GM23338 (cell line): ENCODE measurements at regions not wholly inside any gene's neighbourhood (a gene's known extent, or its start where the extent isn't known, plus 50 kb on each side); places are given as distances from the start of the nearest gene placed in this dataset.

Experiments used
- ATAC-seq: fragments of 200-7000 bp; cut with Tn5 transposase; 3 replicates; pipeline ENCODE4 v1.9.1; 2020
- DNase-seq: peaks from one replicate; pipeline ENCODE4 v3.0.0-alpha.2; 2015; ENCODE audit warnings: low spot score
- H2AFZ ChIP-seq: fragments of 200-600 bp; sonication (generic); 2 replicates; pipeline ENCODE4 v1.8.0; 2016; ENCODE audit warnings: antibody characterized with exemption, mild to moderate bottlenecking, moderate library complexity
- H3F3A ChIP-seq: fragments of 200-600 bp; sonication (generic); replicated peaks from 2 replicates; pipeline ENCODE4 v1.8.0; 2017; ENCODE audit warnings: antibody characterized with exemption, mixed run types, low read depth
- H3K27ac ChIP-seq: fragments of 200-600 bp; sonication (generic); 2 replicates; pipeline ENCODE4 v1.6.1; 2016; ENCODE audit warnings: low read depth
- H3K27me3 ChIP-seq: fragments of 200-600 bp; sonication (generic); 2 replicates; pipeline ENCODE4 v1.8.0; 2016; ENCODE audit warnings: mild to moderate bottlenecking, mixed run types, moderate library complexity; ENCODE audit not compliant: insufficient read depth
- H3K36me3 ChIP-seq: fragments of 200-600 bp; sonication (generic); 2 replicates; pipeline ENCODE4 v1.8.0; 2016; ENCODE audit warnings: mild to moderate bottlenecking; ENCODE audit not compliant: insufficient read depth
- H3K4me1 ChIP-seq: fragments of 200-600 bp; sonication (generic); 2 replicates; pipeline ENCODE4 v1.8.0; 2016; ENCODE audit warnings: mild to moderate bottlenecking, moderate library complexity; ENCODE audit not compliant: insufficient read depth
- H3K4me2 ChIP-seq: fragments of 200-600 bp; sonication (generic); 2 replicates; pipeline ENCODE4 v1.7.1; 2017; ENCODE audit warnings: mixed run types
- H3K4me3 ChIP-seq: fragments of 200-600 bp; sonication (generic); 2 replicates; pipeline ENCODE4 v1.6.1; 2016; ENCODE audit warnings: mixed run types
- H3K79me2 ChIP-seq: fragments of 200-600 bp; sonication (generic); replicated peaks from 2 replicates; pipeline ENCODE4 v1.8.0; 2017; ENCODE audit warnings: mild to moderate bottlenecking; ENCODE audit not compliant: insufficient read depth
- H3K9me2 ChIP-seq: fragments of 200-600 bp; sonication (generic); 2 replicates; pipeline ENCODE4 v1.8.0; 2017; ENCODE audit not compliant: insufficient read depth
- H4K20me1 ChIP-seq: fragments of 200-600 bp; sonication (generic); replicated peaks from 2 replicates; pipeline ENCODE4 v1.8.0; 2017; ENCODE audit warnings: mild to moderate bottlenecking; ENCODE audit not compliant: insufficient read depth
- H3K27ac Mint-ChIP-seq: 2 replicates; pipeline ENCODE4 v1.8.0; 2020; ENCODE audit warnings: inconsistent platforms, mild to moderate bottlenecking, moderate library complexity, mixed read lengths
- H3K27me3 Mint-ChIP-seq: 3 replicates; pipeline ENCODE4 v1.8.0; 2022; ENCODE audit warnings: low read depth, mild to moderate bottlenecking, moderate library complexity, mixed read lengths, inconsistent platforms; ENCODE audit not compliant: insufficient read depth, poor library complexity
- H3K36me3 Mint-ChIP-seq: 3 replicates; pipeline ENCODE4 v1.8.0; 2021; ENCODE audit warnings: low read depth, mild to moderate bottlenecking, inconsistent platforms, moderate library complexity, mixed read lengths
- H3K4me1 Mint-ChIP-seq: 3 replicates; pipeline ENCODE4 v1.8.0; 2020; ENCODE audit warnings: mild to moderate bottlenecking, inconsistent platforms, mixed read lengths
- H3K4me3 Mint-ChIP-seq: 3 replicates; pipeline ENCODE4 v1.8.0; 2021; ENCODE audit warnings: moderate library complexity, mild to moderate bottlenecking, inconsistent platforms, mixed read lengths
- H3K9me3 Mint-ChIP-seq: 3 replicates; pipeline ENCODE4 v1.8.0; 2020; ENCODE audit warnings: moderate library complexity, mild to moderate bottlenecking, inconsistent platforms, mixed read lengths
- CREB1 ChIP-seq: fragments of 250-450 bp; sonication (Bioruptor Pico); IDR thresholded peaks from 2 replicates; pipeline ENCODE4 v1.5.0; 2020; ENCODE audit warnings: low read depth, mild to moderate bottlenecking, moderate library complexity
- EZH2 ChIP-seq: fragments of 200-600 bp; sonication (generic); IDR thresholded peaks from one replicate; pipeline ENCODE4 v1.8.0; 2017; ENCODE audit warnings: antibody characterized with exemption, mild to moderate bottlenecking, low read depth; ENCODE audit not compliant: unreplicated experiment
- EZH2phosphoT487 ChIP-seq: fragments of 200-600 bp; sonication (generic); IDR thresholded peaks from one replicate; pipeline ENCODE4 v1.8.1; 2018; ENCODE audit warnings: antibody characterized with exemption; ENCODE audit not compliant: unreplicated experiment
- JUNB ChIP-seq: IDR thresholded peaks from one replicate; pipeline ENCODE4 v1.6.1; 2016; ENCODE audit warnings: antibody characterized with exemption; ENCODE audit not compliant: unreplicated experiment
- NANOG ChIP-seq: IDR thresholded peaks from 2 replicates; pipeline ENCODE4 v1.6.1; 2016; ENCODE audit warnings: antibody characterized with exemption, borderline replicate concordance
- POLR2AphosphoS5 ChIP-seq: IDR thresholded peaks from 2 replicates; pipeline ENCODE4 v1.6.1; 2016; ENCODE audit warnings: antibody characterized with exemption, low read depth
- STAT1 ChIP-seq: IDR thresholded peaks from one replicate; pipeline ENCODE4 v1.6.1; 2016; ENCODE audit warnings: antibody characterized with exemption; ENCODE audit not compliant: unreplicated experiment
- ZNF114 ChIP-seq: fragments of 250-450 bp; sonication (Bioruptor Pico); IDR thresholded peaks from 2 replicates; pipeline ENCODE4 v1.5.0; 2020; ENCODE audit warnings: mild to moderate bottlenecking, moderate library complexity
- ZNF331 ChIP-seq: fragments of 250-450 bp; sonication (Bioruptor Pico); IDR thresholded peaks from 2 replicates; pipeline ENCODE4 v1.5.0; 2020; ENCODE audit warnings: low read depth, mild to moderate bottlenecking, moderate library complexity
- TF ChIP-seq, protein P1 (sequence below): IDR thresholded peaks from one replicate; pipeline ENCODE4 v1.6.1; 2018; ENCODE audit warnings: antibody characterized with exemption; ENCODE audit not compliant: unreplicated experiment
- TF ChIP-seq, protein P2 (sequence below): fragments of 250-450 bp; sonication (Bioruptor Pico); IDR thresholded peaks from 2 replicates; pipeline ENCODE4 v1.5.0; 2020; ENCODE audit warnings: mild to moderate bottlenecking, moderate library complexity
- TF ChIP-seq, protein P3 (sequence below), 2 experiments: fragments of 200-600 bp in 1 of 2; sonication (generic) in 1 of 2; conservative IDR thresholded peaks; 2 replicates each; pipeline versions ENCODE4 v1.5.1 to v1.6.1; 2016 to 2017; ENCODE audit warnings: antibody characterized with exemption in 2 of 2, low read depth in 2 of 2, mild to moderate bottlenecking in 2 of 2, moderate library complexity in 1 of 2

DNA sequence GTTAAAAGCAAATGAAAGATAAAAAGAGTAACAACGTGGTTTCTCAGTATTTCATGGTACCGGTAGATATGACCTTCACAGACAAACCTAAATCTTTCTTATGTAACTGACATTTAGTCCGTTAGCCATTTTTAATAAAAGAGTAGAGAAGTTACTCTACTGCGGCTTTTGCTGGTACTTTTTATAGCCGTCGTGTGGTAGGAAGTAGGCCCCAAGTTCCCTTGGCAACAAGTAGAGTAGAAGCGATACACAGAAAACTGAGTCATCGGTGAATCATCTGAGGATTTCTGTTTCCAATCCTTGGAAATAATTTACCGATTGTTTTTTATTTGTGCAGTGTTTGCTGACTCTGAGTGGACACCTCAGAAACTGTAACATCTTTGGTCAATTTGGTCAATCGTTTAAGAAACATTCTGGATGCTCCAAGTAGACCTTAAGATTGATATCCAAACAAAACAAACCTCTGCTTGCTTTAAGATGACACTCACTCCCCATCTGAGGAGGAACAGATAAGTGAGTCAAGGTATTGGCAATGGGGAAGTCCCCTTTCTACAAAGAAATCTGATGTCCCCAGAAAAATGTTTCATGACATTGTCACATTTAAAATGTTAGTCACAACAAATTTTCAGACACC, 63.9 kb upstream of the AHR start:
- H3K27ac Mint-ChIP-seq = no peak overlapping the region

More for the DNA sequence above, 63.9 kb upstream of the AHR start:
- Histone ChIP-seq H3F3A (no peaks in the 10 kb centered on the region), H3K27me3 (no peaks in the 10 kb centered on the region), H3K9me2 (no peaks in the 10 kb centered on the region; the same call in none of the 2 replicates), H3K79me2 (no peaks in the 10 kb centered on the region), H3K4me3 (no peak overlapping the region), H2AFZ (no peak overlapping the region), H3K4me1 (no peaks in the 10 kb centered on the region), H3K4me2 (no peak overlapping the region), H3K36me3 (no peaks in the 10 kb centered on the region), H3K27ac (no peak overlapping the region), H4K20me1 (no peaks in the 10 kb centered on the region)
- Mint-ChIP-seq H3K36me3 (no peaks in the 10 kb centered on the region), H3K27me3 (peaks cover 7% of the 10 kb centered on the region), H3K4me1 (no peaks in the 10 kb centered on the region), H3K9me3 (no peaks in the 10 kb centered on the region), H3K4me3 (no peak overlapping the region)
- TF ChIP-seq, protein P1, sequence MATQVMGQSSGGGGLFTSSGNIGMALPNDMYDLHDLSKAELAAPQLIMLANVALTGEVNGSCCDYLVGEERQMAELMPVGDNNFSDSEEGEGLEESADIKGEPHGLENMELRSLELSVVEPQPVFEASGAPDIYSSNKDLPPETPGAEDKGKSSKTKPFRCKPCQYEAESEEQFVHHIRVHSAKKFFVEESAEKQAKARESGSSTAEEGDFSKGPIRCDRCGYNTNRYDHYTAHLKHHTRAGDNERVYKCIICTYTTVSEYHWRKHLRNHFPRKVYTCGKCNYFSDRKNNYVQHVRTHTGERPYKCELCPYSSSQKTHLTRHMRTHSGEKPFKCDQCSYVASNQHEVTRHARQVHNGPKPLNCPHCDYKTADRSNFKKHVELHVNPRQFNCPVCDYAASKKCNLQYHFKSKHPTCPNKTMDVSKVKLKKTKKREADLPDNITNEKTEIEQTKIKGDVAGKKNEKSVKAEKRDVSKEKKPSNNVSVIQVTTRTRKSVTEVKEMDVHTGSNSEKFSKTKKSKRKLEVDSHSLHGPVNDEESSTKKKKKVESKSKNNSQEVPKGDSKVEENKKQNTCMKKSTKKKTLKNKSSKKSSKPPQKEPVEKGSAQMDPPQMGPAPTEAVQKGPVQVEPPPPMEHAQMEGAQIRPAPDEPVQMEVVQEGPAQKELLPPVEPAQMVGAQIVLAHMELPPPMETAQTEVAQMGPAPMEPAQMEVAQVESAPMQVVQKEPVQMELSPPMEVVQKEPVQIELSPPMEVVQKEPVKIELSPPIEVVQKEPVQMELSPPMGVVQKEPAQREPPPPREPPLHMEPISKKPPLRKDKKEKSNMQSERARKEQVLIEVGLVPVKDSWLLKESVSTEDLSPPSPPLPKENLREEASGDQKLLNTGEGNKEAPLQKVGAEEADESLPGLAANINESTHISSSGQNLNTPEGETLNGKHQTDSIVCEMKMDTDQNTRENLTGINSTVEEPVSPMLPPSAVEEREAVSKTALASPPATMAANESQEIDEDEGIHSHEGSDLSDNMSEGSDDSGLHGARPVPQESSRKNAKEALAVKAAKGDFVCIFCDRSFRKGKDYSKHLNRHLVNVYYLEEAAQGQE = no peak
- TF ChIP-seq, protein P2, sequence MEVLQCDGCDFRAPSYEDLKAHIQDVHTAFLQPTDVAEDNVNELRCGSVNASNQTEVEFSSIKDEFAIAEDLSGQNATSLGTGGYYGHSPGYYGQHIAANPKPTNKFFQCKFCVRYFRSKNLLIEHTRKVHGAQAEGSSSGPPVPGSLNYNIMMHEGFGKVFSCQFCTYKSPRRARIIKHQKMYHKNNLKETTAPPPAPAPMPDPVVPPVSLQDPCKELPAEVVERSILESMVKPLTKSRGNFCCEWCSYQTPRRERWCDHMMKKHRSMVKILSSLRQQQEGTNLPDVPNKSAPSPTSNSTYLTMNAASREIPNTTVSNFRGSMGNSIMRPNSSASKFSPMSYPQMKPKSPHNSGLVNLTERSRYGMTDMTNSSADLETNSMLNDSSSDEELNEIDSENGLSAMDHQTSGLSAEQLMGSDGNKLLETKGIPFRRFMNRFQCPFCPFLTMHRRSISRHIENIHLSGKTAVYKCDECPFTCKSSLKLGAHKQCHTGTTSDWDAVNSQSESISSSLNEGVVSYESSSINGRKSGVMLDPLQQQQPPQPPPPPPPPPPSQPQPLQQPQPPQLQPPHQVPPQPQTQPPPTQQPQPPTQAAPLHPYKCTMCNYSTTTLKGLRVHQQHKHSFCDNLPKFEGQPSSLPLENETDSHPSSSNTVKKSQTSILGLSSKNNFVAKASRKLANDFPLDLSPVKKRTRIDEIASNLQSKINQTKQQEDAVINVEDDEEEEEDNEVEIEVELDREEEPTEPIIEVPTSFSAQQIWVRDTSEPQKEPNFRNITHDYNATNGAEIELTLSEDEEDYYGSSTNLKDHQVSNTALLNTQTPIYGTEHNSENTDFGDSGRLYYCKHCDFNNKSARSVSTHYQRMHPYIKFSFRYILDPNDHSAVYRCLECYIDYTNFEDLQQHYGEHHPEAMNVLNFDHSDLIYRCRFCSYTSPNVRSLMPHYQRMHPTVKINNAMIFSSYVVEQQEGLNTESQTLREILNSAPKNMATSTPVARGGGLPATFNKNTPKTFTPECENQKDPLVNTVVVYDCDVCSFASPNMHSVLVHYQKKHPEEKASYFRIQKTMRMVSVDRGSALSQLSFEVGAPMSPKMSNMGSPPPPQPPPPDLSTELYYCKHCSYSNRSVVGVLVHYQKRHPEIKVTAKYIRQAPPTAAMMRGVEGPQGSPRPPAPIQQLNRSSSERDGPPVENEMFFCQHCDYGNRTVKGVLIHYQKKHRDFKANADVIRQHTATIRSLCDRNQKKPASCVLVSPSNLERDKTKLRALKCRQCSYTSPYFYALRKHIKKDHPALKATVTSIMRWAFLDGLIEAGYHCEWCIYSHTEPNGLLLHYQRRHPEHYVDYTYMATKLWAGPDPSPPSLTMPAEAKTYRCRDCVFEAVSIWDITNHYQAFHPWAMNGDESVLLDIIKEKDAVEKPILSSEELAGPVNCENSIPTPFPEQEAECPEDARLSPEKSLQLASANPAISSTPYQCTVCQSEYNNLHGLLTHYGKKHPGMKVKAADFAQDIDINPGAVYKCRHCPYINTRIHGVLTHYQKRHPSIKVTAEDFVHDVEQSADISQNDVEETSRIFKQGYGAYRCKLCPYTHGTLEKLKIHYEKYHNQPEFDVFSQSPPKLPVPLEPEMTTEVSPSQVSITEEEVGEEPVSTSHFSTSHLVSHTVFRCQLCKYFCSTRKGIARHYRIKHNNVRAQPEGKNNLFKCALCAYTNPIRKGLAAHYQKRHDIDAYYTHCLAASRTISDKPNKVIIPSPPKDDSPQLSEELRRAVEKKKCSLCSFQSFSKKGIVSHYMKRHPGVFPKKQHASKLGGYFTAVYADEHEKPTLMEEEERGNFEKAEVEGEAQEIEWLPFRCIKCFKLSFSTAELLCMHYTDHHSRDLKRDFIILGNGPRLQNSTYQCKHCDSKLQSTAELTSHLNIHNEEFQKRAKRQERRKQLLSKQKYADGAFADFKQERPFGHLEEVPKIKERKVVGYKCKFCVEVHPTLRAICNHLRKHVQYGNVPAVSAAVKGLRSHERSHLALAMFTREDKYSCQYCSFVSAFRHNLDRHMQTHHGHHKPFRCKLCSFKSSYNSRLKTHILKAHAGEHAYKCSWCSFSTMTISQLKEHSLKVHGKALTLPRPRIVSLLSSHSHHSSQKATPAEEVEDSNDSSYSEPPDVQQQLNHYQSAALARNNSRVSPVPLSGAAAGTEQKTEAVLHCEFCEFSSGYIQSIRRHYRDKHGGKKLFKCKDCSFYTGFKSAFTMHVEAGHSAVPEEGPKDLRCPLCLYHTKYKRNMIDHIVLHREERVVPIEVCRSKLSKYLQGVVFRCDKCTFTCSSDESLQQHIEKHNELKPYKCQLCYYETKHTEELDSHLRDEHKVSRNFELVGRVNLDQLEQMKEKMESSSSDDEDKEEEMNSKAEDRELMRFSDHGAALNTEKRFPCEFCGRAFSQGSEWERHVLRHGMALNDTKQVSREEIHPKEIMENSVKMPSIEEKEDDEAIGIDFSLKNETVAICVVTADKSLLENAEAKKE (CRISPR knock-in tag) = no peak
- TF ChIP-seq NANOG (no peak), ZNF331 (CRISPR knock-in tag) (no peak), EZH2 (no peak), POLR2AphosphoS5 (no peak), CREB1 (no peak), STAT1 (no peak), JUNB (no peak), EZH2phosphoT487 (no peak), ZNF114 (CRISPR knock-in tag) (no peak)
- TF ChIP-seq, protein P3, sequence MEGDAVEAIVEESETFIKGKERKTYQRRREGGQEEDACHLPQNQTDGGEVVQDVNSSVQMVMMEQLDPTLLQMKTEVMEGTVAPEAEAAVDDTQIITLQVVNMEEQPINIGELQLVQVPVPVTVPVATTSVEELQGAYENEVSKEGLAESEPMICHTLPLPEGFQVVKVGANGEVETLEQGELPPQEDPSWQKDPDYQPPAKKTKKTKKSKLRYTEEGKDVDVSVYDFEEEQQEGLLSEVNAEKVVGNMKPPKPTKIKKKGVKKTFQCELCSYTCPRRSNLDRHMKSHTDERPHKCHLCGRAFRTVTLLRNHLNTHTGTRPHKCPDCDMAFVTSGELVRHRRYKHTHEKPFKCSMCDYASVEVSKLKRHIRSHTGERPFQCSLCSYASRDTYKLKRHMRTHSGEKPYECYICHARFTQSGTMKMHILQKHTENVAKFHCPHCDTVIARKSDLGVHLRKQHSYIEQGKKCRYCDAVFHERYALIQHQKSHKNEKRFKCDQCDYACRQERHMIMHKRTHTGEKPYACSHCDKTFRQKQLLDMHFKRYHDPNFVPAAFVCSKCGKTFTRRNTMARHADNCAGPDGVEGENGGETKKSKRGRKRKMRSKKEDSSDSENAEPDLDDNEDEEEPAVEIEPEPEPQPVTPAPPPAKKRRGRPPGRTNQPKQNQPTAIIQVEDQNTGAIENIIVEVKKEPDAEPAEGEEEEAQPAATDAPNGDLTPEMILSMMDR (conservative IDR thresholded peaks at IDR 0.05; ENCODE audit: low read depth in 2 of 2) = no peak
- peak; percentile 2 for DNase-seq
- no peak for ATAC-seq
